ENCODE measurements at regions not wholly inside any gene's neighbourhood (a gene's known extent, or its start where the extent isn't known, plus 50 kb on each side); places are given as distances from the start of the nearest gene placed in this dataset.
A peak's percentile ranks its signal among the peaks of the same experiment; 100 is the strongest.

DNA sequence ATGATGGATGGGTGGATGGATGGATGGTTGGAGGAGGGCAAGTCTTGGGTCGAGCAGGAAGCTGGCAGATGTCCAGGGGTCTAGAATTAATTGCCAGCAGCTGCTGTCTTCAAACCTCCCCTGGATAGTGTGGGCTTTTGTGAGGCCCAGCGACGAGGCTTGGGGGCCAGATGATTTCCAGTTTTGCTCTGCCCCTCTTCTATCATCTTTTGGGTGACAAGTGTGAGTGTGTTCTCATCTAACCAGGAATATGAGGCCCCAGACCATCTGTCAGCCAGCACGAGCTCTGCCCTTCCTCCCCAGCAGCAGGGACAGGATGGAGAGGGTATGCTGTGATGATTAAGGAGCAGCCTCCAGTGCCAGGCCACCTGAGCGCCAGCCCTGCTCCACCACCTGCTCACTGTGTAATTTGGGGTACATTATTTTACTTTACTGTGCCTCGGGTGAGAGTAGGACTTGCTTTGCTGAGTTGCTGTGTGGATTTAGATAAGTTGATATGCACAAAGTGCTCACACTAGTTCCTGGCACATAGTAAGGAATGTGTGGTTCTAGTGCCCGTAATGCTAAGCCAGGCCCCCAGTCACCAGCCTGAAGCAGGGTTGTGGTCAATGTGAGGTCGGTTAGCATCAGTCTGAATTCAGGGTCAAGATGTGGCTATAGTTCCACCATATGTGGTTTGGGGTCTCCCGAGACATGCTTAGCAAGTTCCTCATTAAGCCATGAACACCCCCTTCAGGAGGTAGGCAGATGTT lies 251.1 kb downstream of the CYP26B1 start:
- no peak overlapping the region for H2AFZ ChIP-seq (ENCODE audit: low read length)
- no peaks in the 10 kb centered on the region; a peak in 1 of 7 replicates for H3K4me1 ChIP-seq (replicated peaks in 1 of 4; ENCODE audit: control insufficient read depth in 3 of 4, insufficient read depth in 4 of 4, low read length in 3 of 4)
- 0 out of 2 replicates have a peak overlapping the region, but pooled peaks have one; percentile 27 for H2BK12ac ChIP-seq (ENCODE audit: low read depth, low read length)
- ChIA-PET CTCF (ENCODE audit: partially characterized antibody) (interaction anchor here (0.8 to 3.3 kb wide), 8 partner anchors 16 to 347 kb away, joined by 3 to 17 read pairs (median 4); no protein-coding TSS in a partner anchor), POLR2A (ENCODE audit: partially characterized antibody) (no interaction called here)
- no peaks in the 10 kb centered on the region for H4K20me1 ChIP-seq (replicated peaks in 1 of 2; ENCODE audit: control insufficient read depth in 1 of 2, insufficient read depth in 2 of 2, low read length in 2 of 2)
- H2BK20ac ChIP-seq (ENCODE audit: low read length) = no peak overlapping the region
- no peak overlapping the region for H4K91ac ChIP-seq (replicated peaks; ENCODE audit: insufficient read length, low read length)
- H2BK5ac ChIP-seq (ENCODE audit: low read depth, low read length) = no peak overlapping the region
- no peak overlapping the region for H3K14ac ChIP-seq (ENCODE audit: insufficient read length)
- H3K9ac ChIP-seq (replicated peaks in 1 of 4; ENCODE audit: extremely low read depth in 1 of 4, low read depth in 3 of 4, low read length in 3 of 4) = no peak overlapping the region
- H3K27me3 ChIP-seq (replicated peaks in 1 of 4; ENCODE audit: control insufficient read depth in 3 of 4, extremely low read depth in 1 of 4, insufficient read depth in 3 of 4, low read length in 3 of 4) = no peaks in the 10 kb centered on the region; a peak in 1 of 7 replicates
- H3K56ac ChIP-seq (replicated peaks; ENCODE audit: insufficient read length, low read depth, low read length) = no peak overlapping the region
- TF ChIP-seq POLR2AphosphoS5 (IDR thresholded peaks at IDR 0.05; ENCODE audit: low read depth, low read length) (no peak), RFX5 (IDR thresholded peaks at IDR 0.05; ENCODE audit: borderline replicate concordance, low read depth, low read length) (no peak), JUN (IDR thresholded peaks at IDR 0.05; ENCODE audit: low read depth, low read length) (no peak), SRF (IDR thresholded peaks at IDR 0.05; ENCODE audit: low read depth, low read length) (no peak), KDM1A (IDR thresholded peaks at IDR 0.05; ENCODE audit: borderline replicate concordance, low read length) (no peak), CBX8 (IDR thresholded peaks at IDR 0.05; ENCODE audit: borderline replicate concordance, low read depth, low read length) (no peak), CHD2 (IDR thresholded peaks at IDR 0.05; ENCODE audit: low read length) (no peak), RAD21 (IDR thresholded peaks at IDR 0.05 in 1 of 2, conservative IDR thresholded peaks at IDR 0.05 in 1 of 2; ENCODE audit: low read depth in 2 of 2, low read length in 2 of 2) (no peak), GABPA (IDR thresholded peaks at IDR 0.05; ENCODE audit: borderline replicate concordance, insufficient read depth, low read length) (no peak)
- H2BK15ac ChIP-seq (ENCODE audit: low read length) = no peak overlapping the region
- H3K9me3 ChIP-seq (ENCODE audit: insufficient read depth in 2 of 2, low read depth in 1 of 2, low read length in 1 of 2) = no peaks in the 10 kb centered on the region
- no peak overlapping the region for H3K4me2 ChIP-seq (ENCODE audit: insufficient read depth in 1 of 2, low read depth in 2 of 2, low read length in 2 of 2)
- H3K23ac ChIP-seq (ENCODE audit: insufficient read length) = no peak overlapping the region
- no peak overlapping the region for H2AK5ac ChIP-seq (ENCODE audit: low read depth, low read length)
- 92% methylated on average over 9 of the region's 9 CpGs; no CpG with 5 or more reads in 1 of the 2 experiments for WGBS, 2 experiments (ENCODE audit: extremely low coverage in 1 of 2, insufficient coverage in 1 of 2, insufficient read length in 1 of 2, insufficient replicate concordance in 2 of 2, low coverage in 1 of 2, low lambda C conversion rate in 2 of 2, missing lambda C conversion rate in 1 of 2)
- no peaks in the 10 kb centered on the region for H3K79me1 ChIP-seq (ENCODE audit: low read depth, low read length)
- H3K27ac ChIP-seq (ENCODE audit: low read depth, low read length) = no peak overlapping the region
- FAIRE-seq (no peak), DNase-seq (ENCODE audit: low read depth in 1 of 2, low spot score in 2 of 2) (peak in 1 of 2 experiments; percentile 30)
- H3K23me2 ChIP-seq (ENCODE audit: low read depth, low read length) = no peaks in the 10 kb centered on the region
- H3K79me2 ChIP-seq (ENCODE audit: control insufficient read depth in 1 of 2, insufficient read depth in 2 of 2, low read length in 2 of 2) = no peaks in the 10 kb centered on the region
- H2BK120ac ChIP-seq (replicated peaks; ENCODE audit: low read depth, low read length) = no peak overlapping the region
- H3K18ac ChIP-seq (ENCODE audit: extremely low read depth, low read length) = no peak overlapping the region
- H3K4ac ChIP-seq (replicated peaks; ENCODE audit: insufficient read length, low read depth, low read length) = no peak overlapping the region
- H4K8ac ChIP-seq (ENCODE audit: extremely low read depth, insufficient read depth, low read length) = no peak overlapping the region
- no peak overlapping the region for H4K5ac ChIP-seq (ENCODE audit: insufficient read length, low read depth, low read length)
- H3K4me3 ChIP-seq (ENCODE audit: extremely low read depth in 1 of 4, insufficient read depth in 2 of 4, low read depth in 3 of 4, low read length in 4 of 4) = no peak overlapping the region
- no peaks in the 10 kb centered on the region for H3K36me3 ChIP-seq (ENCODE audit: control insufficient read depth in 2 of 4, insufficient read depth in 4 of 4, low read length in 3 of 4)
